OCI-LY1 (cell line): ENCODE measurements at regions not wholly inside any gene's neighbourhood (a gene's known extent, or its start where the extent isn't known, plus 50 kb on each side); places are given as distances from the start of the nearest gene placed in this dataset.
"Not testable (repeated sequence)": the region's sequence is repeated elsewhere in the genome, so short reads cannot be mapped to it uniquely, and the experiment has no call there.

Experiments used
- H2AFZ ChIP-seq: fragments of 200-600 bp; sonication (generic), shearing (Covaris generic); 2 replicates; pipeline ENCODE4 v1.6.0; 2014; ENCODE audit warnings: antibody characterized with exemption, mild to moderate bottlenecking, low read length
- H3F3A ChIP-seq: fragments of 200-600 bp; sonication (generic), shearing (Covaris generic); 2 replicates; pipeline ENCODE4 v1.6.0; 2014; ENCODE audit warnings: mild to moderate bottlenecking, antibody characterized with exemption, low read length, moderate library complexity; ENCODE audit not compliant: insufficient read depth
- H3K27ac ChIP-seq: fragments of 200-600 bp; sonication (generic); 2 replicates; pipeline ENCODE4 v1.5.1; 2014; ENCODE audit warnings: low read length, mixed run types, mild to moderate bottlenecking, low read depth; ENCODE audit not compliant: poor library complexity, severe bottlenecking
- H3K27me3 ChIP-seq: fragments of 200-600 bp; sonication (generic); 2 replicates; pipeline ENCODE4 v1.6.0; 2014; ENCODE audit warnings: antibody characterized with exemption, mild to moderate bottlenecking, low read length, moderate library complexity; ENCODE audit not compliant: insufficient read depth
- H3K36me3 ChIP-seq: fragments of 200-600 bp; sonication (generic); 2 replicates; pipeline ENCODE4 v1.6.1; 2014; ENCODE audit warnings: mild to moderate bottlenecking, antibody characterized with exemption, low read length, moderate library complexity, mixed read lengths; ENCODE audit not compliant: insufficient read depth
- H3K4me1 ChIP-seq: fragments of 200-600 bp; sonication (generic); 2 replicates; pipeline ENCODE4 v1.5.1; 2014; ENCODE audit warnings: mild to moderate bottlenecking, low read length, moderate library complexity; ENCODE audit not compliant: insufficient read depth, severe bottlenecking
- H3K4me2 ChIP-seq: fragments of 200-600 bp; sonication (generic), shearing (Covaris generic); 2 replicates; pipeline ENCODE4 v1.6.1; 2014; ENCODE audit warnings: low read length
- H3K4me3 ChIP-seq: fragments of 200-600 bp; sonication (generic); 2 replicates; pipeline ENCODE4 v1.5.1; 2014; ENCODE audit warnings: low read length, low read depth, mild to moderate bottlenecking, mixed read lengths; ENCODE audit not compliant: poor library complexity, severe bottlenecking
- H3K79me2 ChIP-seq: fragments of 200-600 bp; shearing (Covaris generic); 2 replicates; pipeline ENCODE4 v1.6.1; 2016; ENCODE audit warnings: mixed run types, low read length, mixed read lengths; ENCODE audit not compliant: insufficient read depth
- H3K9ac ChIP-seq: fragments of 200-600 bp; sonication (generic), shearing (Covaris generic); 2 replicates; pipeline ENCODE4 v1.6.1; 2014; ENCODE audit warnings: mild to moderate bottlenecking, low read length, mixed read lengths
- H3K9me2 ChIP-seq: fragments of 200-600 bp; sonication (generic), shearing (Covaris generic); 2 replicates; pipeline ENCODE4 v1.6.1; 2014; ENCODE audit warnings: low read depth, mild to moderate bottlenecking, low read length, mixed read lengths
- H3K9me3 ChIP-seq: fragments of 200-600 bp; shearing (Covaris generic); 2 replicates; pipeline ENCODE4 v1.6.1; 2014; ENCODE audit warnings: low read length, mixed read lengths
- H4K20me1 ChIP-seq: fragments of 200-600 bp; sonication (generic), shearing (Covaris generic); 2 replicates; pipeline ENCODE4 v1.6.0; 2016; ENCODE audit warnings: mild to moderate bottlenecking, low read length; ENCODE audit not compliant: insufficient read depth
- CTCF ChIP-seq: fragments of 200-600 bp; sonication (generic), shearing (Covaris generic); IDR thresholded peaks from 2 replicates; pipeline ENCODE4 v1.5.1; 2017; ENCODE audit warnings: mild to moderate bottlenecking, antibody characterized with exemption, low read length, moderate library complexity, mixed read lengths
- EZH2 ChIP-seq: fragments of 200-600 bp; sonication (generic), shearing (Covaris generic); IDR thresholded peaks from 2 replicates; pipeline ENCODE4 v1.8.0; 2017; ENCODE audit warnings: borderline replicate concordance, mixed run types, mild to moderate bottlenecking, antibody characterized with exemption, low read length, moderate library complexity, mixed read lengths

GRCh38 chr3:3951501-3951900 is 152.3 kb downstream of the LRRN1 start:
- no peaks in the 10 kb centered on the region for H3K4me1 ChIP-seq
- no peaks in the 10 kb centered on the region for H3K27me3 ChIP-seq
- TF ChIP-seq CTCF, result no peak
- no peak for TF ChIP-seq EZH2
- no peak overlapping the region for H3K4me3 ChIP-seq
- no peaks in the 10 kb centered on the region for H3K9me2 ChIP-seq
- no peaks in the 10 kb centered on the region for H3K79me2 ChIP-seq
- no peak overlapping the region for H3K4me2 ChIP-seq
- no peaks in the 10 kb centered on the region for H3F3A ChIP-seq
- H3K27ac ChIP-seq, result no peak overlapping the region
- no peaks in the 10 kb centered on the region for H4K20me1 ChIP-seq
- H2AFZ ChIP-seq, result no peak overlapping the region
- no peaks in the 10 kb centered on the region for H3K36me3 ChIP-seq
- H3K9ac ChIP-seq, result no peak overlapping the region
- H3K9me3 ChIP-seq, result no peaks in the 10 kb centered on the region

DNA sequence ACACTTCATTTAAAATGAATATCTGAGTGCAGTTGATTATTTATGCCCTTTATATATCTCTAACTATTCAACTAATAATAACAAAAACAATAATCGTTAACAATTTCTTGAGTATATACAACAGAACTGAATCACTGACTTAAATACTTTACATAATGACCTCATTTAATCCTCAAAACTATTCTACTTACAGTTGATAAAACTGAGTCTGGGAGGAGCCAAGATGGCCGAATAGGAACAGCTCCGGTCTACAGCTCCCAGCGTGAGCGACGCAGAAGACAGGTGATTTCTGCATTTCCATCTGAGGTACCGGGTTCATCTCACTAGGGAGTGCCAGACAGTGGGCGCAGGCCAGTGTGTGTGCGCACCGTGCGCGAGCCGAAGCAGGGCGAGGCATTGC is 163.6 kb downstream of the LRRN1 start:
- not testable (repeated sequence) for H3K79me2 ChIP-seq, H3K36me3 ChIP-seq, H3K9me3 ChIP-seq, H3K9ac ChIP-seq, H3K4me1 ChIP-seq, H3K4me2 ChIP-seq, H4K20me1 ChIP-seq, H3K9me2 ChIP-seq, H3F3A ChIP-seq, H2AFZ ChIP-seq, H3K27me3 ChIP-seq, H3K27ac ChIP-seq, H3K4me3 ChIP-seq

GRCh38 chr3:3984053-3984452 is 184.8 kb downstream of the LRRN1 start:
- Histone ChIP-seq H3F3A (no peaks in the 10 kb centered on the region), H3K9me3 (no peaks in the 10 kb centered on the region), H3K4me1 (no peaks in the 10 kb centered on the region), H3K9me2 (no peaks in the 10 kb centered on the region), H2AFZ (no peak overlapping the region), H3K4me2 (no peak overlapping the region), H3K27ac (no peak overlapping the region), H3K27me3 (no peaks in the 10 kb centered on the region), H3K4me3 (no peak overlapping the region), H3K9ac (no peak overlapping the region), H3K36me3 (no peaks in the 10 kb centered on the region), H4K20me1 (no peaks in the 10 kb centered on the region), H3K79me2 (no peaks in the 10 kb centered on the region)
- TF ChIP-seq CTCF (no peak), EZH2 (no peak)

- H3F3A ChIP-seq, result no peaks in the 10 kb centered on the region
- H4K20me1 ChIP-seq, result no peaks in the 10 kb centered on the region
- no peaks in the 10 kb centered on the region for H3K4me1 ChIP-seq
- no peaks in the 10 kb centered on the region for H3K27me3 ChIP-seq
- no peaks in the 10 kb centered on the region for H3K36me3 ChIP-seq
- no peak overlapping the region for H3K4me3 ChIP-seq
- H3K27ac ChIP-seq, result no peak overlapping the region
- H3K79me2 ChIP-seq, result no peaks in the 10 kb centered on the region
- H2AFZ ChIP-seq, result no peak overlapping the region
- no peak for TF ChIP-seq EZH2
- TF ChIP-seq CTCF, result no peak
- no peaks in the 10 kb centered on the region for H3K9me2 ChIP-seq
- H3K9ac ChIP-seq, result no peak overlapping the region
- H3K4me2 ChIP-seq, result no peak overlapping the region
- H3K9me3 ChIP-seq, result no peaks in the 10 kb centered on the region
These were observed 192.4 kb downstream of the LRRN1 start for GRCh38 chr3:3991598-3991997.
